ENCODE measurements at regions not wholly inside any gene's neighbourhood (a gene's known extent, or its start where the extent isn't known, plus 50 kb on each side); places are given as distances from the start of the nearest gene placed in this dataset.

- Histone ChIP-seq H3K4me3 (replicated peaks; ENCODE audit: insufficient read depth, low read length) (no peak overlapping the region), H3K27me3 (ENCODE audit: insufficient read depth, poor library complexity, severe bottlenecking) (no peaks in the 10 kb centered on the region), H3K27ac (replicated peaks) (no peak overlapping the region)
- DNase-seq (ENCODE audit: low read depth in 1 of 2, low spot score in 1 of 2), result no peak
- TF ChIP-seq GABPA (IDR thresholded peaks at IDR 0.05; ENCODE audit: low read depth), result no peak
- no peak for TF ChIP-seq CTCF (IDR thresholded peaks at IDR 0.05; ENCODE audit: insufficient read depth, low read length)
- no peak for TF ChIP-seq POLR2AphosphoS5 (IDR thresholded peaks at IDR 0.05; ENCODE audit: low read depth)
- no peak for TF ChIP-seq SPI1 (IDR thresholded peaks at IDR 0.05; ENCODE audit: borderline replicate concordance, low read depth)
- no peak for TF ChIP-seq REST (IDR thresholded peaks at IDR 0.05; ENCODE audit: insufficient replicate concordance, low read depth)
Observed at GRCh38 chr1:117708323-117709248, 102.7 kb downstream of the TENT5C start.

- no peaks in the 10 kb centered on the region for H3K27me3 ChIP-seq (ENCODE audit: insufficient read depth, poor library complexity, severe bottlenecking)
- no peak overlapping the region for H3K4me3 ChIP-seq (replicated peaks; ENCODE audit: insufficient read depth, low read length)
- no peak overlapping the region for H3K27ac ChIP-seq (replicated peaks)
- TF ChIP-seq CTCF (IDR thresholded peaks at IDR 0.05; ENCODE audit: insufficient read depth, low read length), result no peak
- no peak for DNase-seq (ENCODE audit: low read depth in 1 of 2, low spot score in 1 of 2)
Observed at GRCh38 chr1:117709249-117709691, 103.4 kb downstream of the TENT5C start.

- H3K27me3 ChIP-seq (ENCODE audit: insufficient read depth, poor library complexity, severe bottlenecking), result no peaks in the 10 kb centered on the region
- no peak overlapping the region for H3K4me3 ChIP-seq (replicated peaks; ENCODE audit: insufficient read depth, low read length)
- TF ChIP-seq SPI1 (IDR thresholded peaks at IDR 0.05; ENCODE audit: borderline replicate concordance, low read depth) (no peak), REST (IDR thresholded peaks at IDR 0.05; ENCODE audit: insufficient replicate concordance, low read depth) (no peak), POLR2AphosphoS5 (IDR thresholded peaks at IDR 0.05; ENCODE audit: low read depth) (no peak), GABPA (IDR thresholded peaks at IDR 0.05; ENCODE audit: low read depth) (no peak), CTCF (IDR thresholded peaks at IDR 0.05; ENCODE audit: insufficient read depth, low read length) (no peak)
- H3K27ac ChIP-seq (replicated peaks), result no peak overlapping the region
- DNase-seq (ENCODE audit: low read depth in 1 of 2, low spot score in 1 of 2), result no peak
Observed at GRCh38 chr1:117710710-117711109, 104.9 kb downstream of the TENT5C start.

Data from HL-60 (cell line).